ENCODE measurements at regions not wholly inside any gene's neighbourhood (a gene's known extent, or its start where the extent isn't known, plus 50 kb on each side); places are given as distances from the start of the nearest gene placed in this dataset.

DNA sequence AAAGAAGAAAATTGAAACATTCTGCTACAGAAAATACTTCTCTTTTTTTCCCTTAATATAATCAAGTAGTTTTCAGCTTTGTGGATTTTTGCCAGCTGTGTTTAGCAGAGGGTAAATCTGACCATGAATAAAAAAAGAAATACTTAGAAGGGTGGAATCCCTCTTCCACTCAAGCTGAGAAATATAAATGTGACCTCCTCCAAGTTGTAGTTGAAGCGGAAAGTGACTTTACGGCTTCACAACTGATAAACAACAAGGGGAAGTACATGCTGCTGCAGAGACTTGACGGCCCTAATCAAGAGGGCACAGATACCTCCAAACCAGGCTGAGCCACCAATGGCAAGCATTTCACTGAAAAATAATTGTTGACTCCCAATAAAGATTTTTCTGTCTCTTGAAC, 785.0 kb downstream of the SLITRK5 start:
- Histone ChIP-seq H3K79me2 (ENCODE audit: control insufficient read depth, insufficient read depth, low read length) (no peaks in the 10 kb centered on the region), H3K36me3 (ENCODE audit: control insufficient read depth, insufficient read depth, low read length) (no peaks in the 10 kb centered on the region), H3K4me2 (ENCODE audit: insufficient read depth, low read length) (no peak overlapping the region), H3K27me3 (ENCODE audit: control insufficient read depth in 2 of 2, insufficient read depth in 2 of 2, low read length in 2 of 2) (no peaks in the 10 kb centered on the region), H3K4me1 (replicated peaks in 1 of 2; ENCODE audit: control insufficient read depth in 2 of 2, insufficient read depth in 2 of 2, low read length in 2 of 2) (no peaks in the 10 kb centered on the region), H3K9ac (ENCODE audit: insufficient read depth in 1 of 2, low read depth in 2 of 2, low read length in 2 of 2) (no peak overlapping the region), H3K27ac (ENCODE audit: extremely low read depth, low read depth, low read length) (no peak overlapping the region), H3K4me3 (no peak overlapping the region), H3K9me3 (replicated peaks; ENCODE audit: control insufficient read depth, insufficient read depth, low read depth, low read length) (no peaks in the 10 kb centered on the region), H4K20me1 (replicated peaks; ENCODE audit: control insufficient read depth, insufficient read depth, low read length) (no peaks in the 10 kb centered on the region), H2AFZ (ENCODE audit: low read depth, low read length) (no peak overlapping the region), H3K9me1 (ENCODE audit: control insufficient read depth, insufficient read depth, low read length) (no peaks in the 10 kb centered on the region)
- POLR2A ChIA-PET = no interaction called here
- CTCF ChIA-PET (ENCODE audit: low intra/inter-chr PET ratio) = no interaction called here
- ATAC-seq (no peak), FAIRE-seq (no peak), DNase-seq (ENCODE audit: extremely low read depth in 1 of 4, low spot score in 3 of 4) (no peak)
- 0% methylated on average over 3 of the region's 3 CpGs for WGBS (ENCODE audit: insufficient coverage, low coverage, missing lambda C conversion rate)
- BruUV-seq (replicated peaks) = no TSS peak
- intact Hi-C loops (cut with micrococcal nuclease) = no loop called here
- in situ Hi-C loops (cut with MboI) = no loop called here
- TF ChIP-seq PHF8 (IDR thresholded peaks at IDR 0.05; ENCODE audit: borderline replicate concordance, low read length) (no peak), PPARD (CRISPR knock-in tag; IDR thresholded peaks at IDR 0.05) (no peak), GATA2 (CRISPR knock-in tag; IDR thresholded peaks at IDR 0.05) (no peak), ERF (CRISPR knock-in tag; IDR thresholded peaks at IDR 0.05) (no peak), BRD9 (IDR thresholded peaks at IDR 0.05; ENCODE audit: low read depth, partially characterized antibody) (no peak), SP1 (CRISPR knock-in tag; IDR thresholded peaks at IDR 0.05) (no peak), SNIP1 (IDR thresholded peaks at IDR 0.05; ENCODE audit: low read depth) (no peak)
- TF ChIP-seq, protein P1, sequence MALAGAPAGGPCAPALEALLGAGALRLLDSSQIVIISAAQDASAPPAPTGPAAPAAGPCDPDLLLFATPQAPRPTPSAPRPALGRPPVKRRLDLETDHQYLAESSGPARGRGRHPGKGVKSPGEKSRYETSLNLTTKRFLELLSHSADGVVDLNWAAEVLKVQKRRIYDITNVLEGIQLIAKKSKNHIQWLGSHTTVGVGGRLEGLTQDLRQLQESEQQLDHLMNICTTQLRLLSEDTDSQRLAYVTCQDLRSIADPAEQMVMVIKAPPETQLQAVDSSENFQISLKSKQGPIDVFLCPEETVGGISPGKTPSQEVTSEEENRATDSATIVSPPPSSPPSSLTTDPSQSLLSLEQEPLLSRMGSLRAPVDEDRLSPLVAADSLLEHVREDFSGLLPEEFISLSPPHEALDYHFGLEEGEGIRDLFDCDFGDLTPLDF (CRISPR knock-in tag; IDR thresholded peaks at IDR 0.05) = no peak

All from K562 (cell line).